Inflammatory macrophage treated with lipopolysaccharide for 1 hour (primary cell): ENCODE measurements at regions not wholly inside any gene's neighbourhood (a gene's known extent, or its start where the extent isn't known, plus 50 kb on each side); places are given as distances from the start of the nearest gene placed in this dataset.

Source experiments
- DNase-seq, 2 donors: peaks; one replicate each; pipeline ENCODE4 v3.0.0-alpha.2; 2020 to 2022

DNA sequence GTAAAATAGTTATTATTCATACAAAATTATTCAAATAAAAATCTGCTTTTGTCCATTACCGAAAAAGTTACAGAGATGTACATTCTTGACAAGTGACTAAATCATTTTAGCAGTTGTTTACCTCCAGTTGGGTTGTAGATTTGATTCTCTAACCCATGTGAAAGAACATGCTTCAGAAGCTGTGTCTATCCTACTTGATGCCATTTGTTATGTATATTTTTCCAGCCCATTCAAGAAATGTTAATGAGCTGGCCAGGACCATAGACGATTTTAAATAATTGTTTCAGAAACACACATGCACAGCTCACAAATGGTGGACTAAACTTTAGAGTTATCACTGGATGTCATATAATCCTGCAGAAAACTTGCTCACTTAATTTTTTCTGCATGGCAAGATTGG is 391.1 kb upstream of the REG3G start:
- no peak for DNase-seq

DNA sequence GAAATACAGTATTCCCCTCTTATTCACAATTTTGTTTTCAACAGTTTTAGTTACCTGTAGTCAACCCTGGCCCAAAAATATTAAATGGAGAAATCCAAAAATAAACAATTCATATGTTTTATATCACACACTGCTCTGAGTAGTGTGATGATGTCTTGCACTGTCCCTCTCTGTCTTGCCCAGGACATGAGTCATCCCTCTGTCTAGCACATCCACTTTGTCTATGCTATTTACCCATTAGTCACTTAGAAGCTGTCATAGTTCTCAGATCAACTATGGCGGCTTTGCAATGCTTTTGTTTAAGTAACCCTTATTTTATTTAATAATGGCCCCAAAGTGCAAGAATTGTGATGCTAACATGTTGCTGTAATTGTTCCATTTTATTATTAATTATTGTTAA is 380.6 kb upstream of the REG3G start:
- DNase-seq, result no peak

DNA sequence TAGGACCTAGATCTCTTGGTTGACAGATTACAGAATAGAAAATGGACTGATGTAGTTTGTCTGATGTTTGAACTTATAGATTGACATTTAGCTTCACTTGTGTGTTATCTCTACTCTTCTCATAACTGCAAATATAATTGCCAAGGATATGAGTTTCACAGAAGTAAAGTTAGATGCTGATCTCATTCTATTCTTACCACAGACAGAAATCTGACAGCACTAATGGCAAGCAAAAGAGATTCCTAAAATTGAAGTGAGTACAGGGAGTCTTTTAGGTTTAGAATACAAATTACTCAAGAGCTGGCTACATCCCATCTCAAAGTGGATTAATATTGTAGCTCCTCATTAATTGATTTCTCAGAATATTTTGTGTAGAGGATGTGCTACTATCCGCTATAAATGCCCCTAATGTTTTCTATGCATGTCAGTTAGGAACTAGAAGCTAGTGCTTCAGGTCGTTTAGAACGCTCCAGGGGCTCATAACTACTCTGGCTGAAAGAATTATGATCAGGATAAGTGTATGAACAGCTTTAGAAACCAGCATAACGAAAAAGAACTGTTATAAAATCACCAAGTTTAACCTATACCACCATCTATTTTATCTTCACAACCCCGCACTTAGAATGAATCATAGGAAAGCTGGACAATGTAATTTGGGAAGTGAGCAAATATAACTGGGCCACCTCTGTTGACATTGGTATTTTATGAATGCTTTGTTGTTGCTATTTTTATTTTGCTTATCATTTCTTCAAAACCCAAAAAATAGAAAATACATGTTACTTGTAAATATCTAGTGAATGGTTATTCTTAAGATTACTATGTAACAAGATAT is 378.8 kb upstream of the REG3G start:
- DNase-seq, result no peak

DNA sequence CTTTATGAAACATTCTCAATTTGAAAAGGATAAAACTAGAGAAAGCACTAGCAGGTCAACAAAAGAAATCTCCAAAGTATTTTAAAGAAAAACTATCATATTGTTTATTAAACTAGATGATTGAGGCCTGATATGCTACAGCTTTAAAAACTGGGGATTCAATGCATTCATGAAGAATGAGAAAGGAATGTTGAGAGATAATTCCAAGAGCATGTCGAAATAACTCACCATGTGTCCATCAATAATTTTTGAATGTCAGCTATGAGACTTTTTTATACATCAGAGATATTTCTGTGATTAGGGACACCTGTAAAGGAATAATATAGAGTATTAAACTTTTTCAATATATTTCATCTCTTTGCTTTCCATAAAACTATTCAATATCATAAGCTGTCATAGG is 376.9 kb upstream of the REG3G start:
- no peak for DNase-seq

DNA sequence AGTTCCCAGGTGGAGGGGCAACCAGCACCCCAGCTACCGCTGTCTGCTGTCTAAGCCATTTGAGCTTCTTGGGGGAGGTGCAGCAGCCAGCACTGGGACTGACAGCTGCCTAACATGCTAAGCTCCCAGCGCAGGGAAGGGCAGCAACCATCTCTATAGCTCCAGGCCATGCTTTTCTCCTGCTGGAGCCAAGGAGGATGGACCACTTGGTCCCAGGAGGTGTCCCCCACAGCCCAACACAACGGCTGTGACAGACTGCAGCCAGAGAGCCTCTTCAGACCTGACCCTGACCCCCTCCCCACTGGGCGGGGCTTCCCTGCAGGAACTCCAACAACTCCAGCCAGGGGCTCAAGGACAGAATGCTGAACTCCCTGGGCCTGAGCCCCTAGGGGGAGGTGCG is 370.6 kb upstream of the REG3G start:
- no peak for DNase-seq

DNA sequence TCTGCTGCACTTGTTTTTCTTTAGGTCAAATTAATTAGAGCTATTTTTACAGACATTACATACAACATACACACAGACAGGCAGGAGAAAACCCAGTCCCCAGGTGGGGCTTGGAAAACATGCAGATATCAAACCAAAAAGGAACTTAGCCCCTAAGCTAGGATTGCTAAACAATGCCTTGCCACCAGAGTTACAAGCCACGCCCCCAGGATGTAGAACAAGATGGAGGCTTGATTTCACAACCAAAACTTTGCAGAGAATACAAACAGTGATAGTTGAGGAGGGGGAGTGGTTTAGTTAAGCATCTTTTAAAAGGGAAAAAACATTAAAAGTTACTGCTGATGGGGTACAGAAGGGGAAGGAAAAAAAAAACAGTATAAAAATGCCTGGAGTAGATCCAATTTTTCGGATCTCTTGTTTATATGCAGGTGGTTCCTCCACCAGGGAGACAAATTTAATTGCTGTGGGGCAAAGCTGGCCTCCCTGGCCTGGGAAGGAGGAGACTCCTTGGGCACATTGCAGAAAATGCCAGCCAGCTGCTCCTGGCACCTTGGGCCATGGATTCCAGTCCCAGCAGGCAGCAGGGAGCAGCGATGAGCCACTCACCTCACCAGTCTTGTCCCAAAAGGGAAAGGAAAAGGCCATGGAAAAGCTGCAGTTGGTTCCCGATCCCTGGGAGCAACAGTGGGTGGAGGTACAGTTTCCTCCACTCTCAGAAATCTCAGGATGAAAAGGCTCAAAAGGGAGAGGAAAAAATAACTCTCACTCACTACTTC is 348.4 kb upstream of the REG3G start:
- DNase-seq, result no peak

DNA sequence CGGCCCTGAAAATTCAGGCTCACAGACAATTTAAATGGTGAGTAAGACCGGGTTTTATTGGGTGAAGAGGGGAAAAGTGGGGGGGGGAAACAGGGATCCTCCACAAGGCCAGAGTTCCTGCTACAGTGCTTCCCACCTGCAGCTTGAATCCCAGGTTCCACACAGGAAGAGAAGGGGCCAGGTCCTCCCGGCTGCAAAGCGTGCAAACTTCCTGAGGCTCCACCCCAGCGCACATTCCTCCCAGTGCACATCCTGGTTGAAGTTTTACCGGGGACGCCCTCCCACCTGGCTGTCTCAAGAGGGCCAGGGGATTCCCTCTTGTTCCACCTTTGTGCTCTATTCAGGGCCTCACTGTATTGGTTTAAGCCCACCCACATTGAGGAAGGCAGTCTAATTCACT is 347.7 kb upstream of the REG3G start:
- DNase-seq, result no peak

DNA sequence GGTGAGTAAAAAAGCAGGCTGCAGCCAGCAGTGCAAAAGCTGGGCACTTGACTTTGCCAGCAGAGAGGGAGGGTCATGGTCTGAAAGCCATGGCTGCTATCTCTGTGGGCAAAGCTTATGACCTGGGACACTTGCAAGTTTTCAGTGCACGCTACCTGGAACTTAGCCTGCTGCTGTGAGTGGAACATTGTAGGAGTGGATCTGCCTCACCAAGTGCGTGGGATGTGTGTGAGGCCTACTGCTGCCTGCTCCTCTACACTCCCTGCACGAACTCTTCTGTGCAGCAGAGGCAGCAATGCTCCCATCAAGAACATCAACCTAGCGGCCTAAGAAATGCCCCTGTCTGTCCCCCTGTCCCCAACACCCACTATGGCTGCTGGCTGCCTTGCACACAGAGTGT is 344.1 kb upstream of the REG3G start:
- no peak for DNase-seq

DNA sequence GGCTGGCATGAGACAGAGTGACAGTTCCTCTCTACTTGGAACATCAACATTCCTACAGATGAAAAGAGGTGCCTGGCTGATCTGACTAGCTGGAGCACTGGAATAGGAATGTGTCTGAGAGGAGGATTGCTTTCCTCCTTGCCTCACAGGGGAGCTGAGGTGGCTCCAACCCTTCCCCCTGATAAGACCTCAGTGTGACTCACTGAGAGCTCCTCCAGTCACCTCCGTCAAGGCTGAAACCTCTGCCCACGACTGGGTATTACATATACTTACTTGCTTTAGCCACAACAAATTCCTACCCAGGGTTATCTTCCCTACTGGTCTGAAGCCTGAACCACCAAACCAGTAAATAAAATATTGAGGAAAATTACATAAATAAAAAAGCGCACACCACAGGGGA is 342.7 kb upstream of the REG3G start:
- no peak for DNase-seq

DNA sequence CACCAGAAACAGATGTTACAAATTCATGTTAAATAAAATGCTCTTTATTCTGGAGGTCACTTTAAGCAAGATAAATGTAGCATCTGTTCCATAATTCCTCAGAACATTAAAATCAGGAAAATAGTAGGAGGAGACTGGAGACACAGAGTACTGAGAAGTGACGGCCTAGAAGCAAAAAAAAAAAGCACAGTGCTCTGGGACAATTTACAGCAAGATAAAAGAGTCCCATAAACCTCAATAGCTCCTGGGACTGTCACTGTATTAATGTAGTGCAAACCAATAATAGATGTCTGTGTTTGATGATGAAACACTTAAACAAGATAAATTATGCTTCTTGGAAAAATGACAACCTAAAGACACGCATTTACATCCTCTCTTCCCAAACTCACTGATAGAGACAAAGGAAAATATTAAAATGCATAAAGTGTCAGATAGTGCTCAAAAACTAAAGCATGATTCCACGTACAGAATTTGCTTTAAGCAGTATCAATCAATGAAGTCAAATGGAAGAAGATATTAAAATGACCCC is 338.8 kb upstream of the REG3G start:
- no peak for DNase-seq

DNA sequence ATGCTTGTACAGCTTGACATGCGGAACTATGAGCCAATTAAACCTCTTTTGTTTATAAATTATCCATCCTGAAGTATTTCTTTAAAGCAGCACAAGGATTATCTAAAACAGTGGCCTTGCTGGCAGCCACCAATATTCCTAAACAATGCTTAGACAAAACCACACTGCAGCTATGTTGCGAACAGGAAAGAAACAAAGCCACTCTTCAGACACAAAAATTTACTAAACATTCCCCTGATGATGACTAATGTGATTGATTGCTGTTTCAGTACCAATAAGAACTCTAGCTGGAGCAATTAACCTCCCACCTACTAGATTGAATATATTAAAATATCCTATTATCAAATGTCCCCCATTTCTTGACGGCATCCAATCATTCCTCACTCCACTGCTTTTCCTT is 325.8 kb upstream of the REG3G start:
- DNase-seq, result no peak

DNA sequence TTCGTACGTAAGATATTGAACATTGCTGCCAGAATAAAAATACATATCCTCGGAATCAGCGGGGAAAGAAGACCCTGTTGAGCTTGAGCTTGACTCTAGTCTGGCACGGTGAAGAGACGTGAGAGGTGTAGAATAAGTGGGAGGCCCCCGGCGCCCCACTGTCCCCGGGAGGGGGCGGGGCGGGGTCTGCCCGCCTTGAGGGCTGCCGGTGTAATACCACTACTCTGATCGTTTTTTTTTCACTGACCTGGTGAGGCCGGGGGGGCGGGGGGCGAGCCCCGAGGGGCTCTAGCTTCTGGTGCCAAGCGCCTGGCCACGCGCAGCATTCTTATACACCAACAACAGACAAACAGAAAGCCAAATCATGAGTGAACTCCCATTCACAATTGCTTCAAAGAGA is 324.0 kb upstream of the REG3G start:
- DNase-seq, result no peak

DNA sequence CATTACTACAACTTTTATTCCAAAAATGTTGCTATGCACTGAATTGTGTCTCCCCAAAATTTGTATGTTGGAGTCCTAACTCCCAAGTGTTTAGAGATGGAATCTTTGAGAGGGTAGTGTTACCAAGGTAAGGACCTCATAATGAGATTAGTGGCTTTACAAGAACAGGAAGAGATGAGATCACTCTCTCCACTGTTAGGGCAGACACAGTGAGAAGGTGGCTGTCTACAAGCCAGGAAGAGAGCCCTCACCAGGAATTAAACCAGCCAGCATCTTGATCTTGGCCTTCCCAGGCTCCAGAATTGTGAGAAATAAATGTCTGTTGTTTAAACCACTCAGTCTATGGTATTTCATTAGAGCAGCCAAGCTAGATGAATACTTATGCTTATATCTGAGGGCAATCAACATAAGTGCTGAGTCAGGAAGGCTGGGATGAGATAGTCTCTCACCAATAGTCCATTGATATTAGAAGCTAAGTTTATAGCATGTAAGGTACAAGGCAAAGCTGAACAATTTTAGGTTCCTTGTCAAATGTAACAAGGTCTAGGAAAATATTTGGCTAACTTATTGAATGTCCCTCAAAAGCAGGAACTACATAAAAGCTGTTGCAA is 317.6 kb upstream of the REG3G start:
- no peak for DNase-seq

DNA sequence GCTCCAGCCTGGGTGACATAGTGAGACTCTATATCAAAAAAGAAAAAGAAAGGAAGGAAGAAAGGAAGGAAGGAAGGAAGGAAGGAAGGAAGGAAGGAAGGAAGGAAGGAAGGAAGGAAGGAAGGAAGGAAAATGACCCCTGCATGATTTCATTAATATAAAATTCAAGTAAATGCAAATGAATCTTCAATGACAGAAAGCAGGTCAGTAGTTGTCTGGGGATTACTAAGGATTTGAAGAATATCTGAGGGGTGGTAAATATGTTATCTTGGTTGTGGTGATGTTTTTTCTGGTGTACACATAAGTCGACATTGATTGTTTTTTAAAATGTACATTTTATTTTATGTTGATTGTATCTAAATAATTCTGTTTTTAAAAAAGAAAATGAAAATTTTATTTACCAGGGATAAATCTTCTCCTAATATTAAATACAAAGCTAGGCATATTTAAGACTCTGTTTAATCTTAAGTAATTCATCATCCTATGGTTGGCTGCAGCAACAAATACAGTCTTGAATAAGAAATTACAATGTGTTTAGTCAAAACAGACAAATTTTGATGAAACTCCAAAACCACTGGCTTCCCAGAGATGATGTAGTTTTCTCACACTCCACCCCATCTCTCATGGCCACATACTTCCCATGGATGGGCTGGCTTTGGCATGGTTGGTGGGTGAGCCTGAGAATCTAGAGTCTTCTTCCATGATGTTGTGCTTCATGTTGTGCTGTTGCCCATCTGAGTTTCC is 314.7 kb upstream of the REG3G start:
- no peak for DNase-seq

DNA sequence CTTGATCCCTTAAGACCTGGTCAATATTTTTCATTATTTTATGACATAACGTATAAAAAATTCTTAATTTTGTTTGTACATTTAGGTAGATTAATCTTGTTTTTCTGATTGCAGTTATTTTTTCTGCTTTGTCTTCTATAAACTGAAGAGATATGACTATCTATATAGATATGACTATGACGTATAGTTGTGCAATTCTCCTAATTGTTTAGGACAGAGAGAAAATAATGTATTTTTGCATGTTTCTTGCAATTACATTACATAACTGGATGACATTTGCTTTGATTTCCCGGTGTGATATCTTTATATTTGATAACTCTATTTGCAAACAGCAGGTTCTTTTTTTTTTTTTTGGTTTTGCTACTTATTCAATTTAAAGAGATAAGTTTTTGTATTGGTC is 310.2 kb upstream of the REG3G start:
- DNase-seq, result no peak

DNA sequence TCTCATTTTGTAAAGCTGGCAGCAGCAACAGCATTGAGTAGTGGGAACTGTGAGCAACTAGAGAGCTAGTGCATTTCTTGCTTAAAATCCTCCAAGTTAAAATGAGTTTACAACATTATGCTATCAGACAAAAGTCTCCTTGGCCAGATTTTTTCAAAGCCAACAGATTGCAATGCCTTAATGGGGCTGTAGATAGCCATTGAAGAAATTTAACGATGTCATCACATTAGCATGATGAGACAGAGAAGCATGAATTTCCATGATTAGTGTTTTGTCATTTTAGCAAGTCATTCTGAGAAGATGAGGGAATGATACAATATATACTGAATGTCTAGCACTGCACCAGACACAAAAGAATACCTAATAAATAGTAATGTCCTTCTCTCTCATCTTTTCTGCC is 307.5 kb upstream of the REG3G start:
- DNase-seq, result no peak

DNA sequence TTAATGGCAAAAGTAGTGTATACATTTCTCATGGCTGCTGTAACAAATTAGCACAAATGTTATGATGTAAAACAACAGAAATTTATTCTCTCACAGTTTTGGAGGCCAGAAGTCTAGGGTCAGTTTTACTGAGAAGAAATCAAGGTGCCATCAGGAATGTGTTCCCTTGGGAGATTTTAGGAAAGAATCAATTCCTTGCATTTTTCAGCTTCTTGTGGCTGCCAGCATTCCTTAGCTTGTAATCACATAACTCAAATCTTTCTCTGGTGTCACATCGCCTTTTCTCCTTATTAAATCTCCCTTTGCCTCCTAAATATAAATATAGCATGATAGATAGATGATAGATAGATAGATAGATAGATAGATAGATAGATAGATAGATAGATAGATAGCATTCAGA is 307.0 kb upstream of the REG3G start:
- DNase-seq, result no peak

DNA sequence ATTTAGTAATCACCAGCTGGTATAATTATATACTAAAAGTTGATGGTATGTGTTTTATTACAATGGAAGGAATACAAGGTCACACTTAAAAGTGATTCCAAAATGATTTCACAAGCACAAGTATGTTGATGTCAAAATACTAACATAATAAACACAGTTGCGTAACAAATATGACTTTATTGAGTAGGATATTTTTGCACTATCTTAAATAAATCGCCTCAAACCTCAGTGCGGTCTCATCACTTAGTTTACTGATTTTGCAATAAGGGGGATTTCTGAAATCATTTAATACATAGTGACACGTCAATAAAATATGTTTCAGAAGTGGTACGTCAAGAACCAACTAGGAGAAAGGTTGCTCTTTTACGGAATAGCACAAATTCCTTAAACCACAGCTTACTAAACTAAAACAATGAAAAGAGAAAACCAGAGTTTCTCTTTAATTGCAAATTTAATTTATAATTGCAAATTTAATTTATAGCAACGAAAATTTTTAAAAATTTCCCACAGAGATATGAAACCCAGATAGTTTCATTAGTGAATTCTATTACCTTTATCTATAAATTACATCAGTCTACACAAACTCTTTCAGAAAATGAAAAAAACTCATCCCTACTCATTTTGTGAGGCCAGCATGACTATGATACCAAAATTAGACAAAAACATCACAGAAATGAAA is 304.0 kb upstream of the REG3G start:
- DNase-seq, result no peak

DNA sequence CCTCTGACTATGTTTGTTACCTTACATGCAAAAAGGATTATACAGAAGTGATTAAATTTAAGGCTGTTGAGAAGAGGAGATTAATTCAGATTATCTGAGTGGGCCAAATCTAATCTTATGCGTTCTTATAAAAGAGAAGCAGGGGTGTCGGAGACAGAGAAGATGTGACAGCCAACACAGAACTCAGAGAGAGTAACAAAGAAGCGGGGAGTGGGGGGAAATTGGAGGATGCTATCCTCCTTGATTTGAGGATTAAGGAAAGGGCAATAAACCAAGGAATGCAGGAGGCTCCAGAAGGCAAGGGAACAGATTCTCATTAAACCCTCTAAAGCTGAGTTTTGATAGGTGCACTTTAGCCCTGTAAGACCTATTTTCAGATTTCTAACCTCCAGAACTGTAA is 291.3 kb upstream of the REG3G start:
- no peak for DNase-seq

DNA sequence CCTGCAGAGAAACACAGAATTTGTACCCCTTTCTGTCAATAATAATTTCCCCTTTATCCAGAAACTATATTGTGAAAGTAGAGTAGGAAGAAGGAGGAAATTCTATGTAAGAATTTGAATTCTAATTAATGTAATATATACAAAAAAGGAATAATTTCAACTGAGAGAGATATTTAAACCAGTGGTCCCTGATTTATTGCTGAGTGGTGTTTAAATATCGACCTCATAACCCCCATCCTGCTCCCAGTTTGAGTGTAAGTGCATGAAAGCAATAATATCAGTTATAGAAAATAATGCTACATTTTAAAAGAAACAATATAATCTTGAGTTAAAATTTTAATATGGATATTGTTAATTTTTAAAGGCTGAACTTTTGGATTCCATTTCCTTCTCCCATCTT is 286.2 kb upstream of the REG3G start:
- DNase-seq, result no peak

DNA sequence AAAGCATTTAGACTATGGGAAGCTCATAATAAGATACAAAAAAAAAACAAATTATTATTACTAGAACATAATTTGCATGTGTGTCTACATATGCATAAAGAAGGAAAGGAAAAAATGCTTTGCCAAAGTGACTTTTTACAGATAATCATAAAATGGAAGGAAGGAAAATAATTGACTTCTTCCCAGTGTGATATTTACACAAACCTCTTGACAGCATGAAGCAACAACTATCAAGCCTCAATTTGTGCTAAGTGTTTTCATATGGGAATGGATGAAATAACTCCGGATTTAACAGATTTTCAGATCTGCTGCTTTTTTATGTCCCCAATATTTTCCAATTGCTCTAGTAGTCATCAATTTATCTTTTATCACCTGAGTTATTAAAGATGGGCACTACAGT is 275.9 kb upstream of the REG3G start:
- DNase-seq, result no peak

DNA sequence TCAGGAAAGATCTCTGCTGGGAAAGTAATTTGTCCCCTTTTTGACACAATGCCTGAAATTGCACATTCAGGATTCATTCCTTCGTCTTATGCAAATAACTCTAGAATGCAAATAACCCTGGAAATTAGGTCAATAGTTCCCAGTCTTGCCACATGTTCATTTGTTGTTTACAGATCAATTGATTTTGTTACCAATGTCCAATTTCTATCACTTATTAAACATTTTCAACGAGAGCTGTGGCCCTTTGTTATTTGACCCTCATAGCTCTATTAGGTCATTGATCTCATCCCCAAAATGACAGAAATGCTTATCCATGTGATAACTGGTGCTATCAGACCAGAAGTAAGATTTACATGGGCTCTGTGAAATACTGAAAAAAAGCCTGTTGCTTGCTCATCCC is 275.3 kb upstream of the REG3G start:
- DNase-seq, result no peak

DNA sequence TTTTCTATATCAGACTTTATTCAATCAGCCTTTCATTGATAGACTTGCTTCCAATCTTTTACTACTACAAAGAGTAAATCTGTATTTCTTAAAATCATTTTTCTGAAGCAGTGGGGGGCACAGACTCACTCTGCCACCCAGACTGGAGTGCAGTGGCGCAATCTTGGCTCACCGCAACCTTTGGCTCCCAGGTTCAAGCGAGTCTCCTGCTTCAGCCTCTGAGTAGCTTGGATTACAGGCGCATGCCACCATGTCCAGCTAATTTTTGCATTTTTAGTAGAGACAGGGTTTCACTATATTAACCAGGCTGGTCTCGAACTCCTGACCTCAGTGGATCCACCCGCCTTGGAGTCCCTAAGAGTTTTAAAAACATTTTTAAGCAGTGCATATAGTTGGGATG is 270.6 kb upstream of the REG3G start:
- DNase-seq, result no peak
